ENCODE measurements at regions not wholly inside any gene's neighbourhood (a gene's known extent, or its start where the extent isn't known, plus 50 kb on each side); places are given as distances from the start of the nearest gene placed in this dataset.

DNA sequence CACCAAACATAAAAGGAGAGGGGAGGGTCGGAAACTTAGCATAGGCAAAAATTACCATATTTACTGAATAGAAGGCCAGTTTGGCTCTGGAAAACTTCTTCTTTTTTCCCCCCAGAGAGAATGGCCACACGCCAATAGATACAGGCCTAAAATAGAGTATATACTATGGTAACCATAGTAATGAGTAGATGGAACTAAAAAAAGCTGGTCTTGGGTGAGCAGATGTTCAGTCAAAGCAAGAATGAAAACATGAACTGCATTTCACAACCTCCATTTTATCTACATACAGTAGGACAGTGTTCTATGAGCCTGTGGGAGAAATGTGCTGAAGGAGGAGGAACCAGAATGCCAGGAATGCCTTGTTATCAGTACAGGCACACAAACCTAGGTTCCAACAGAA, 141.7 kb upstream of the SEMA3A start:
- TF ChIP-seq EZH2phosphoT487 (IDR thresholded peaks at IDR 0.05; ENCODE audit: insufficient read depth, low read depth) (no peak), EZH2 (IDR thresholded peaks at IDR 0.05; ENCODE audit: insufficient read depth, poor library complexity, severe bottlenecking) (no peak)
- Histone ChIP-seq H3F3A (ENCODE audit: insufficient read depth) (no peaks in the 10 kb centered on the region), H3K9me2 (ENCODE audit: insufficient read depth) (no peaks in the 10 kb centered on the region), H3K9ac (no peak overlapping the region), H3K4me3 (no peak overlapping the region), H3K79me2 (ENCODE audit: insufficient read depth) (no peaks in the 10 kb centered on the region), H2AFZ (no peak overlapping the region; the same call in 1 of the 2 replicates), H3K36me3 (ENCODE audit: low read depth) (no peaks in the 10 kb centered on the region), H3K4me2 (ENCODE audit: unreplicated experiment) (no peak overlapping the region), H3K9me3 (ENCODE audit: low read depth) (no peaks in the 10 kb centered on the region), H3K27me3 (replicated peaks; ENCODE audit: insufficient read depth) (no peaks in the 10 kb centered on the region), H3K4me1 (ENCODE audit: insufficient read depth) (peaks cover 6% of the 10 kb centered on the region; the same call in 1 of the 2 replicates), H3K27ac (no peak overlapping the region), H4K20me1 (ENCODE audit: insufficient read depth) (no peaks in the 10 kb centered on the region)
- in situ Hi-C loops (cut with MboI), result no loop called here
- no peak for DNase-seq
- 84% methylated on average over 2 of the region's 2 CpGs for WGBS, 2 experiments (ENCODE audit: low coverage in 1 of 2, low lambda C conversion rate in 2 of 2, missing lambda C conversion rate in 2 of 2)

DNA sequence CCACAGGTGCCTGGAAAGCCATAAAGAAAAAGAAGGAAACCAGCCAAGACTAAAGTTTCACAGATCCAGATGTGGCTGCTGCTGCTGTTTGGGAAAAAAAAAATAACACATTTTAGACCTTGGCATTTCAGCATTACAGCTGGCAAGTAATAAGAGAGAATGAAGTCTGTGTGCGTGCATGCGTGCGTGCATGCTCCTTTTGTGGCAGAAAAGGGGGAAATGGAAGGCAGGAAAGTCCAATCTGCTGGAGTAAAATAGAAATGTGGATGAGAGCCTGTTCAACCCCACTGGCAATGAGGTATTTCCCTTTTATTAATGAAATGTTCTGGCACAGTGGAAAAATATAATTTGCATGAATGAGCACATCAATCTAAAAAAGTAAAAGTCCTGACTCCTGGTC, 137.0 kb upstream of the SEMA3A start:
- Histone ChIP-seq H4K20me1 (ENCODE audit: insufficient read depth) (no peaks in the 10 kb centered on the region), H2AFZ (no peak overlapping the region), H3K27ac (no peak overlapping the region), H3K9ac (no peak overlapping the region), H3K4me1 (ENCODE audit: insufficient read depth) (peaks cover 6% of the 10 kb centered on the region; the same call in 1 of the 2 replicates), H3K36me3 (ENCODE audit: low read depth) (no peaks in the 10 kb centered on the region), H3K4me2 (ENCODE audit: unreplicated experiment) (no peak overlapping the region), H3K9me3 (ENCODE audit: low read depth) (no peaks in the 10 kb centered on the region), H3K4me3 (no peak overlapping the region), H3K27me3 (replicated peaks; ENCODE audit: insufficient read depth) (no peaks in the 10 kb centered on the region), H3K79me2 (ENCODE audit: insufficient read depth) (no peaks in the 10 kb centered on the region), H3F3A (ENCODE audit: insufficient read depth) (no peaks in the 10 kb centered on the region), H3K9me2 (ENCODE audit: insufficient read depth) (no peaks in the 10 kb centered on the region)
- 59 to 60% methylated on average over 3 of the region's 3 CpGs for WGBS, 2 experiments (ENCODE audit: low coverage in 1 of 2, low lambda C conversion rate in 2 of 2, missing lambda C conversion rate in 2 of 2)
- TF ChIP-seq EZH2 (IDR thresholded peaks at IDR 0.05; ENCODE audit: insufficient read depth, poor library complexity, severe bottlenecking), result no peak
- no peak for TF ChIP-seq EZH2phosphoT487 (IDR thresholded peaks at IDR 0.05; ENCODE audit: insufficient read depth, low read depth)
- in situ Hi-C loops (cut with MboI), result no loop called here
- DNase-seq, result no peak

DNA sequence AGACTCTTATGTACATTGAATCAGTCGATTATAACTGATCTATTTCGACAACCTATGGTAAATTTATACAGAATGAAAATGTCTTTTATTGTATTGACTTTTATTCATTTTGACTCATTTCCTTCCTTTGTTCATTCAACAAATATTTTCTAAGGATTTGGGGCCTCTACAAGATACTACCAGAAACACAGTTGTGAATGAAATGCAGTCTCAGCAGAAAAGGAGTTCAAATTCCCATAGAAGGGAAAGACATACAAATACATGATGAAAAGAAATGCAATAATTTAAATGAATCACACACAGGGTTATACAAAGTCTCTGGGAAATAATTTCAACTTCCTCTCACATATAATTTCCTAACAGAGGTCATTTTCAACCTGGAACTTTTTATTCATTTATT, 134.0 kb upstream of the SEMA3A start:
- Histone ChIP-seq H3K4me2 (ENCODE audit: unreplicated experiment) (no peak overlapping the region), H3K9me3 (ENCODE audit: low read depth) (no peaks in the 10 kb centered on the region), H3K9me2 (ENCODE audit: insufficient read depth) (no peaks in the 10 kb centered on the region), H4K20me1 (ENCODE audit: insufficient read depth) (no peaks in the 10 kb centered on the region), H2AFZ (no peak overlapping the region), H3K4me1 (ENCODE audit: insufficient read depth) (no peaks in the 10 kb centered on the region), H3K79me2 (ENCODE audit: insufficient read depth) (no peaks in the 10 kb centered on the region), H3K27ac (no peak overlapping the region), H3K9ac (no peak overlapping the region), H3K27me3 (replicated peaks; ENCODE audit: insufficient read depth) (no peaks in the 10 kb centered on the region), H3F3A (ENCODE audit: insufficient read depth) (no peaks in the 10 kb centered on the region), H3K4me3 (no peak overlapping the region), H3K36me3 (ENCODE audit: low read depth) (no peaks in the 10 kb centered on the region)
- no peak for TF ChIP-seq EZH2 (IDR thresholded peaks at IDR 0.05; ENCODE audit: insufficient read depth, poor library complexity, severe bottlenecking)
- TF ChIP-seq EZH2phosphoT487 (IDR thresholded peaks at IDR 0.05; ENCODE audit: insufficient read depth, low read depth), result no peak
- no peak for DNase-seq
- 97 to 100% methylated on average over 2 of the region's 2 CpGs for WGBS, 2 experiments (ENCODE audit: low coverage in 1 of 2, low lambda C conversion rate in 2 of 2, missing lambda C conversion rate in 2 of 2)
- in situ Hi-C loops (cut with MboI), result no loop called here

DNA sequence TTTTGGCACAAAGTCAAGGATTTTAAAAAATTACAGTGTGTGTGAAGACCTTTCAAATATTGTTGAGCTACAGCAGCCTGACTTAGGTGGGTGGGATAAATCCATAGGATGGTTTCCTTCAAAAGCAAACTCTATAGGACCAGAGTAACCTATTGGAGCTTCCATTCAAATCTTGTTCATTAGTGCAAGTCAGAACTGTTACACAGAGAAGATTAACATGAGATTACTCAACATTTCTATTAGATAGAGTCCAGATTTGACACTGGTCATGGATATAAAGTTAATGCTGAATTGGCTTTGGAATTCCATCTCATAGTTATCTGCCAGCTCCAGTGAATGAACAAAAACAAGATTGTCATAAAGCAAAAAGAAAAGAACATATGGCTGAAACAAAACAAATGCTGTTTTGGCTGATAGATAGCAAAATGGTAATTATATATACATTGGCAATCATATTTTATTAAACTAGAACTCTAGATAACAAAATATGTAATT, 129.6 kb upstream of the SEMA3A start:
- Histone ChIP-seq H3K4me2 (ENCODE audit: unreplicated experiment) (no peak overlapping the region), H3K79me2 (ENCODE audit: insufficient read depth) (no peaks in the 10 kb centered on the region), H3K27ac (no peak overlapping the region), H3K4me1 (ENCODE audit: insufficient read depth) (no peaks in the 10 kb centered on the region), H3F3A (ENCODE audit: insufficient read depth) (no peaks in the 10 kb centered on the region), H3K9me2 (ENCODE audit: insufficient read depth) (no peaks in the 10 kb centered on the region), H2AFZ (no peak overlapping the region), H4K20me1 (ENCODE audit: insufficient read depth) (no peaks in the 10 kb centered on the region), H3K36me3 (ENCODE audit: low read depth) (no peaks in the 10 kb centered on the region), H3K9ac (no peak overlapping the region), H3K4me3 (no peak overlapping the region), H3K9me3 (ENCODE audit: low read depth) (no peaks in the 10 kb centered on the region), H3K27me3 (replicated peaks; ENCODE audit: insufficient read depth) (no peaks in the 10 kb centered on the region)
- in situ Hi-C loops (cut with MboI), result no loop called here
- DNase-seq, result no peak
- no peak for TF ChIP-seq EZH2 (IDR thresholded peaks at IDR 0.05; ENCODE audit: insufficient read depth, poor library complexity, severe bottlenecking)
- TF ChIP-seq EZH2phosphoT487 (IDR thresholded peaks at IDR 0.05; ENCODE audit: insufficient read depth, low read depth), result no peak

DNA sequence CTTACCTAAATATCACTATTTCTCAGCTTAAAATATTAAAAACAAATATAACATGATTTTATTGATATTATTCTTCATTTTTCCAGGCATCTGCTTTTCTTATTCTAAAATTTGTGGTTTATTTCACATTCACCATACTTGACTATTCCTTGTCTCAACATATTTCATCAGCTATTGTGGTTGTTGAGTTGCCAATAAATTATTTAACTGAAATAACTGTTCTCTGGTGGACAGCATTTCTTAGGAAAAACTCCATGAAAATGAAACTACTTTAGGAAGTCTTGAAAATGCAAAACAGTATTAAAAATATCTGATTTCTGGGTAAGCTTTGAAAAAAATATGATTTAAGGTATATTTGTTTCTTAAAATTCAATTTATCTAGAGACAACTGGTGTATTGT, 122.9 kb upstream of the SEMA3A start:
- Histone ChIP-seq H3K4me3 (no peak overlapping the region), H3K4me1 (ENCODE audit: insufficient read depth) (no peaks in the 10 kb centered on the region), H4K20me1 (ENCODE audit: insufficient read depth) (no peaks in the 10 kb centered on the region), H3K9me2 (ENCODE audit: insufficient read depth) (no peaks in the 10 kb centered on the region), H3K9ac (no peak overlapping the region), H3K27me3 (replicated peaks; ENCODE audit: insufficient read depth) (no peaks in the 10 kb centered on the region), H3K4me2 (ENCODE audit: unreplicated experiment) (no peak overlapping the region), H3K9me3 (ENCODE audit: low read depth) (no peaks in the 10 kb centered on the region), H3K79me2 (ENCODE audit: insufficient read depth) (no peaks in the 10 kb centered on the region), H3K27ac (no peak overlapping the region), H2AFZ (no peak overlapping the region), H3K36me3 (ENCODE audit: low read depth) (no peaks in the 10 kb centered on the region), H3F3A (ENCODE audit: insufficient read depth) (no peaks in the 10 kb centered on the region)
- in situ Hi-C loops (cut with MboI), result no loop called here
- DNase-seq, result no peak
- TF ChIP-seq EZH2phosphoT487 (IDR thresholded peaks at IDR 0.05; ENCODE audit: insufficient read depth, low read depth), result no peak
- no peak for TF ChIP-seq EZH2 (IDR thresholded peaks at IDR 0.05; ENCODE audit: insufficient read depth, poor library complexity, severe bottlenecking)

All from GM23248 (cell line).